Uterus (tissue), 2 donors: ENCODE measurements at regions not wholly inside any gene's neighbourhood (a gene's known extent, or its start where the extent isn't known, plus 50 kb on each side); places are given as distances from the start of the nearest gene placed in this dataset.

ENCODE experiments used
- CTCF ChIP-seq, 4 experiments: fragments of 200-600 bp in 2 of 4; fragments of 450-650 bp in 2 of 4; sonication (generic) in 2 of 4; IDR thresholded peaks; one replicate each; pipeline ENCODE4 v1.5.1; 2016 to 2019; ENCODE audit warnings: antibody characterized with exemption in 4 of 4, mild to moderate bottlenecking in 2 of 4, moderate library complexity in 1 of 4
- POLR2A ChIP-seq, 2 donors: fragments of 450-650 bp; IDR thresholded peaks; one replicate each; pipeline ENCODE4 v1.6.1; 2016; ENCODE audit warnings: antibody characterized with exemption in 2 of 2, mild to moderate bottlenecking in 1 of 2, moderate library complexity in 1 of 2

DNA sequence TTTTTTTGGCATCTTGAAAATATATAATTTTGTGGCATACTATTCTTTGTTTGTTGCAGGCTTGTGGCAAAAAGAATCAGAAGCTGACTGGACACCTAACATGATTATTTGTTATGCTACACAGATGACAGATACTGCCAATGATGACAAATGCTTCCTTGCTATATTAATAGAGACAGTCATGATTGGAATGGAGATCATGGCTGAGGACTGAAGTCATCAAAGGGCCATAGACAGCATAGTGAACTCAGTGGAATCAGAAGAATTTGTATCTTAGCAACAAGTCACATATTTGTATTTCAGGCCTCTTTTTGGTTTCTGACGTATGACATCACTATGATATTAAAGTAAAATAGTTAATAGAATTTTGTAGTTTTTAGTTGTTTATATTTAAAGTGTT is 1003.8 kb upstream of the DDX18 start:
- TF ChIP-seq POLR2A (IDR thresholded peaks at IDR 0.05) (no peak), CTCF (IDR thresholded peaks at IDR 0.05) (no peak)
